Ovary (tissue), 3 donors: ENCODE measurements at regions not wholly inside any gene's neighbourhood (a gene's known extent, or its start where the extent isn't known, plus 50 kb on each side); places are given as distances from the start of the nearest gene placed in this dataset.

Experiments used
- CTCF ChIP-seq, 3 donors: fragments of 450-650 bp in 2 of 3; fragments of 200-600 bp in 1 of 3; IDR thresholded peaks; one replicate each; pipeline versions ENCODE4 v1.5.1 to v1.8.0; 2016 to 2022; ENCODE audit warnings: antibody characterized with exemption in 3 of 3, mild to moderate bottlenecking in 1 of 3
- POLR2A ChIP-seq: fragments of 450-650 bp; IDR thresholded peaks from one replicate; pipeline ENCODE4 v1.6.1; 2017; ENCODE audit warnings: antibody characterized with exemption, mild to moderate bottlenecking, moderate library complexity
- donor health status: DM: no; HTN: no; CAD: no.

GRCh38 chr1:238954865-238955264, 431.5 kb upstream of the CHRM3 start:
- TF ChIP-seq POLR2A: no peak
- no peak for TF ChIP-seq CTCF (IDR thresholded peaks at IDR 0.05)
